Heart left ventricle (tissue), 13 donors: ENCODE measurements at regions not wholly inside any gene's neighbourhood (a gene's known extent, or its start where the extent isn't known, plus 50 kb on each side); places are given as distances from the start of the nearest gene placed in this dataset.

Source experiments
- POLR2A ChIP-seq, 2 donors: fragments of 450-650 bp; IDR thresholded peaks; one replicate each; pipeline ENCODE4 v1.6.1; 2017; ENCODE audit warnings: antibody characterized with exemption in 2 of 2, mild to moderate bottlenecking in 2 of 2, moderate library complexity in 2 of 2
- TF ChIP-seq, protein P1 (sequence below), 12 donors: fragments of 200-600 bp; sonication (generic) in 4 of 12; IDR thresholded peaks; one replicate each; pipeline versions ENCODE4 v1.5.0 to v1.8.0; 2018 to 2022; ENCODE audit warnings: antibody characterized with exemption in 12 of 12, mild to moderate bottlenecking in 5 of 12
- donor health status: ischemic (EF 13 %, LVEDD 7.1; RV severe dilation, severe dysfunction).
- donor health status: DM: no; HTN: yes; CAD: no.
- donor health status: DM: no; HTN: no; CAD: no.
- donor health status: ischemic (EF 25% LVEDD 6.9; RV normal size, moderate dysfunction).
- donor health status: ischemic (EF 25% LVEDD 5.7; RV mildly dilated, moderate dysfunction).
- donor health status: ischemic (EF 35%, LVEDD 5.7; RV mildly dilated, moderate dysfunction).
- donor health status: nonischemic (EF 11% LVEDD 7.7; RV severe dilation, severe dysfunction).
- donor health status: DM: yes; HTN: yes; CAD: no.
- donor health status: PGD.
- donor health status: ischemic (EF 29% LVEDD 5.4; RV normal size, mild dysfunction).
- donor health status: nonischemic (EF 23%, LVEDD 6.1; RV moderate dilation, normal function).

GRCh38 chr5:29701600-29701999, 1491.9 kb upstream of the CDH6 start:
- TF ChIP-seq, protein P1, sequence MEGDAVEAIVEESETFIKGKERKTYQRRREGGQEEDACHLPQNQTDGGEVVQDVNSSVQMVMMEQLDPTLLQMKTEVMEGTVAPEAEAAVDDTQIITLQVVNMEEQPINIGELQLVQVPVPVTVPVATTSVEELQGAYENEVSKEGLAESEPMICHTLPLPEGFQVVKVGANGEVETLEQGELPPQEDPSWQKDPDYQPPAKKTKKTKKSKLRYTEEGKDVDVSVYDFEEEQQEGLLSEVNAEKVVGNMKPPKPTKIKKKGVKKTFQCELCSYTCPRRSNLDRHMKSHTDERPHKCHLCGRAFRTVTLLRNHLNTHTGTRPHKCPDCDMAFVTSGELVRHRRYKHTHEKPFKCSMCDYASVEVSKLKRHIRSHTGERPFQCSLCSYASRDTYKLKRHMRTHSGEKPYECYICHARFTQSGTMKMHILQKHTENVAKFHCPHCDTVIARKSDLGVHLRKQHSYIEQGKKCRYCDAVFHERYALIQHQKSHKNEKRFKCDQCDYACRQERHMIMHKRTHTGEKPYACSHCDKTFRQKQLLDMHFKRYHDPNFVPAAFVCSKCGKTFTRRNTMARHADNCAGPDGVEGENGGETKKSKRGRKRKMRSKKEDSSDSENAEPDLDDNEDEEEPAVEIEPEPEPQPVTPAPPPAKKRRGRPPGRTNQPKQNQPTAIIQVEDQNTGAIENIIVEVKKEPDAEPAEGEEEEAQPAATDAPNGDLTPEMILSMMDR (IDR thresholded peaks at IDR 0.05) = no peak
- no peak for TF ChIP-seq POLR2A (IDR thresholded peaks at IDR 0.05)
